Glomerular visceral epithelial cell (primary cell): ENCODE measurements at regions not wholly inside any gene's neighbourhood (a gene's known extent, or its start where the extent isn't known, plus 50 kb on each side); places are given as distances from the start of the nearest gene placed in this dataset.
A peak's percentile ranks its signal among the peaks of the same experiment; 100 is the strongest.

ENCODE experiments used
- DNase-seq: peaks from one replicate; pipeline ENCODE4 v3.0.0-alpha.2; 2016; ENCODE audit errors: extremely low spot score

GRCh38 chr2:151156431-151156830 is 105.2 kb downstream of the RBM43 start:
- peak; percentile 8 for DNase-seq

- no peak for DNase-seq
These were observed 108.1 kb downstream of the RBM43 start for GRCh38 chr2:151153601-151154000.

GRCh38 chr2:151150331-151151320 is 111.0 kb downstream of the RBM43 start:
- no peak for DNase-seq

- DNase-seq = no peak
These were observed 123.2 kb downstream of the RBM43 start for GRCh38 chr2:151138507-151138906.

- DNase-seq = no peak
These were observed 124.1 kb downstream of the RBM43 start for GRCh38 chr2:151137526-151137925.

- DNase-seq = no peak
These were observed 141.7 kb downstream of the RBM43 start for GRCh38 chr2:151120011-151120410.

GRCh38 chr2:151119374-151119773 is 142.3 kb downstream of the RBM43 start:
- DNase-seq = no peak

GRCh38 chr2:151118269-151118668 is 143.4 kb downstream of the RBM43 start:
- no peak for DNase-seq

GRCh38 chr2:151114874-151115273 is 146.8 kb downstream of the RBM43 start:
- DNase-seq = no peak

GRCh38 chr2:151113318-151113717 is 148.3 kb downstream of the RBM43 start:
- no peak for DNase-seq

- peak; percentile 46 for DNase-seq
These were observed 149.9 kb downstream of the RBM43 start for GRCh38 chr2:151111599-151112278.

GRCh38 chr2:151106805-151107506 is 154.7 kb downstream of the RBM43 start:
- DNase-seq = no peak

GRCh38 chr2:151103551-151103950 is 158.1 kb downstream of the RBM43 start:
- no peak for DNase-seq

GRCh38 chr2:151102226-151102625 is 159.4 kb downstream of the RBM43 start:
- no peak for DNase-seq

- DNase-seq = no peak
These were observed 162.8 kb downstream of the RBM43 start for GRCh38 chr2:151098841-151099240.

GRCh38 chr2:151097895-151098294 is 163.8 kb downstream of the RBM43 start:
- no peak for DNase-seq

- no peak for DNase-seq
These were observed 164.5 kb downstream of the RBM43 start for GRCh38 chr2:151097128-151097527.

- DNase-seq = no peak
These were observed 165.4 kb downstream of the RBM43 start for GRCh38 chr2:151096235-151096634.

GRCh38 chr2:151095463-151095862 is 166.2 kb downstream of the RBM43 start:
- DNase-seq = no peak

- no peak for DNase-seq
These were observed 170.1 kb downstream of the RBM43 start for GRCh38 chr2:151091583-151091982.

GRCh38 chr2:151087377-151087776 is 174.3 kb downstream of the RBM43 start:
- no peak for DNase-seq

- DNase-seq = no peak
These were observed 176.5 kb downstream of the RBM43 start for GRCh38 chr2:151085181-151085611.
